CD4-positive, alpha-beta T cell (primary cell): ENCODE measurements at regions not wholly inside any gene's neighbourhood (a gene's known extent, or its start where the extent isn't known, plus 50 kb on each side); places are given as distances from the start of the nearest gene placed in this dataset.
A peak's percentile ranks its signal among the peaks of the same experiment; 100 is the strongest.

Experiments used
- ATAC-seq: fragments of 200-7000 bp; cut with Tn5 transposase; one replicate; pipeline ENCODE4 v1.10.0; 2022; ENCODE audit warnings: mild to moderate bottlenecking; ENCODE audit not compliant: poor library complexity
- CTCF ChIA-PET: fragments of 350-600 bp; sonication (Branson Sonifier 250); formaldehyde crosslinking; loops from one replicate; lab custom pipeline; 2021; ENCODE audit warnings: antibody characterized with exemption, inconsistent platforms; lab: Charles Lee
- POLR2A ChIA-PET: fragments of 350-600 bp; sonication (Branson Sonifier 250); formaldehyde crosslinking; loops from one replicate; lab custom pipeline; 2021; ENCODE audit warnings: antibody characterized with exemption, inconsistent platforms; lab: Charles Lee
- DNase-seq, 14 experiments: peaks; one replicate each; pipeline ENCODE4 v3.0.0-alpha.2; 2013 to 2020; ENCODE audit warnings: mixed read lengths in 2 of 14
- H3K27ac ChIP-seq, 2 donors: one replicate each; pipeline versions ENCODE4 v1.5.1 to v1.7.0; 2013; ENCODE audit warnings: low read length in 2 of 2, low read depth in 1 of 2, mild to moderate bottlenecking in 1 of 2
- H3K27me3 ChIP-seq, 2 experiments: 1 replicate in 1 of 2; 2 replicates in 1 of 2; pipeline versions ENCODE4 v1.6.1 to v1.7.0; 2013; ENCODE audit warnings: low read length in 2 of 2, control low read depth in 1 of 2, mild to moderate bottlenecking in 1 of 2, moderate library complexity in 1 of 2; ENCODE audit not compliant: insufficient read depth in 2 of 2, control insufficient read depth in 1 of 2
- H3K36me3 ChIP-seq: one replicate; pipeline ENCODE4 v1.6.1; 2013; ENCODE audit warnings: low read length, control low read depth; ENCODE audit not compliant: insufficient read depth
- H3K4me1 ChIP-seq: one replicate; pipeline ENCODE4 v1.6.1; 2013; ENCODE audit warnings: low read length, control low read depth; ENCODE audit not compliant: insufficient read depth
- H3K4me3 ChIP-seq: one replicate; pipeline ENCODE4 v1.5.1; 2013; ENCODE audit warnings: mild to moderate bottlenecking, low read length, moderate library complexity
- H3K9me3 ChIP-seq, 2 experiments: 1 replicate in 1 of 2; 2 replicates in 1 of 2; pipeline versions ENCODE4 v1.6.1 to v1.7.0; 2013; ENCODE audit warnings: low read length in 2 of 2, mild to moderate bottlenecking in 2 of 2, control low read depth in 1 of 2, moderate library complexity in 1 of 2; ENCODE audit not compliant: control insufficient read depth in 1 of 2, insufficient read depth in 1 of 2
- H3K27ac Mint-ChIP-seq: one replicate; pipeline ENCODE4 v1.8.0; 2020; ENCODE audit warnings: mixed read lengths
- H3K27me3 Mint-ChIP-seq: one replicate; pipeline ENCODE4 v1.8.0; 2021; ENCODE audit warnings: mixed read lengths
- H3K36me3 Mint-ChIP-seq: one replicate; pipeline ENCODE4 v1.8.0; 2021; ENCODE audit warnings: low read depth, mixed read lengths
- H3K4me1 Mint-ChIP-seq: one replicate; pipeline ENCODE4 v1.8.0; 2021; ENCODE audit warnings: low read depth, mixed read lengths
- H3K4me3 Mint-ChIP-seq: one replicate; pipeline ENCODE4 v1.8.0; 2020; ENCODE audit warnings: mild to moderate bottlenecking, mixed read lengths
- H3K9me3 Mint-ChIP-seq: one replicate; pipeline ENCODE4 v1.8.0; 2020; ENCODE audit warnings: mixed read lengths
- intact Hi-C, 2 experiments: fragments of 100-400 bp; cut with DNase I in 1 of 2; cut with micrococcal nuclease in 1 of 2; formaldehyde crosslinking; loops; one replicate each; pipeline versions ENCODE4 v1.15.1 to v1.9.0; 2023 to 2025; cut with DNase I, micrococcal nuclease
- TF ChIP-seq, protein P1 (sequence below): fragments of 200-600 bp; IDR thresholded peaks from one replicate; pipeline ENCODE4 v1.8.0; 2022; ENCODE audit warnings: antibody characterized with exemption, mild to moderate bottlenecking

DNA sequence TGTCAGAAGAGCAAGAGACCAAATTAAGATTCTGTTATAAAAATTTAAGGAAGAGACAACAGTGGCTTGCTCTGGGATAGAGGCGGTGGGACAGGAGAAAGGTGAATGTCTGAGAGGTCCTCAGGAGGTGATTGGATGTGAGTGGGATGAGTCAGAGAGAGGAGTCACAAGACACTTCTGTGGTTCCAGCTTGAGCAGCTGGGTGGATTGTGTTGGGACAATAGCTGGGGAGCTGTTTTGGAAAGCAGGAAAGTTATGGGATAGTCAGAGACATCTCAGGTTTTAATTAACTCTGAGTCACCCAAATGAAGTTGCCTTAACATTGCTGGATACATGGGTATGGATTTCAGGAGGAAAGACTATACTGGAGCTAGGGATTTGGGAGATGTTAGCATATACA is 218.0 kb upstream of the TRIB2 start:
- H3K9me3 ChIP-seq = no peaks in the 10 kb centered on the region
- no peaks in the 10 kb centered on the region for H3K36me3 Mint-ChIP-seq
- no peak overlapping the region for H3K4me3 ChIP-seq
- ChIA-PET POLR2A (interaction anchor here (0.8 to 2.9 kb wide), 4 partner anchors 11 to 230 kb away, joined by 3 to 24 read pairs (median 8); partner anchors contain the start of gene TRIB2), CTCF (no interaction called here)
- peak overlapping the region; percentile 73 for H3K4me3 Mint-ChIP-seq
- peak overlapping the region in 1 of 2 donors; percentile 91 for H3K27ac ChIP-seq
- peaks cover 92% of the 10 kb centered on the region for H3K4me1 Mint-ChIP-seq
- intact Hi-C loops = loop anchor here in 1 of 2 experiments (5.0 kb wide), 1 partner anchor 46 kb away; no protein-coding TSS in a partner anchor
- ATAC-seq = no peak
- H3K9me3 Mint-ChIP-seq = no peaks in the 10 kb centered on the region
- H3K27me3 Mint-ChIP-seq = no peaks in the 10 kb centered on the region
- H3K27me3 ChIP-seq = no peaks in the 10 kb centered on the region
- H3K4me1 ChIP-seq = peaks cover 75% of the 10 kb centered on the region
- H3K27ac Mint-ChIP-seq = peak overlapping the region; percentile 80
- TF ChIP-seq, protein P1, sequence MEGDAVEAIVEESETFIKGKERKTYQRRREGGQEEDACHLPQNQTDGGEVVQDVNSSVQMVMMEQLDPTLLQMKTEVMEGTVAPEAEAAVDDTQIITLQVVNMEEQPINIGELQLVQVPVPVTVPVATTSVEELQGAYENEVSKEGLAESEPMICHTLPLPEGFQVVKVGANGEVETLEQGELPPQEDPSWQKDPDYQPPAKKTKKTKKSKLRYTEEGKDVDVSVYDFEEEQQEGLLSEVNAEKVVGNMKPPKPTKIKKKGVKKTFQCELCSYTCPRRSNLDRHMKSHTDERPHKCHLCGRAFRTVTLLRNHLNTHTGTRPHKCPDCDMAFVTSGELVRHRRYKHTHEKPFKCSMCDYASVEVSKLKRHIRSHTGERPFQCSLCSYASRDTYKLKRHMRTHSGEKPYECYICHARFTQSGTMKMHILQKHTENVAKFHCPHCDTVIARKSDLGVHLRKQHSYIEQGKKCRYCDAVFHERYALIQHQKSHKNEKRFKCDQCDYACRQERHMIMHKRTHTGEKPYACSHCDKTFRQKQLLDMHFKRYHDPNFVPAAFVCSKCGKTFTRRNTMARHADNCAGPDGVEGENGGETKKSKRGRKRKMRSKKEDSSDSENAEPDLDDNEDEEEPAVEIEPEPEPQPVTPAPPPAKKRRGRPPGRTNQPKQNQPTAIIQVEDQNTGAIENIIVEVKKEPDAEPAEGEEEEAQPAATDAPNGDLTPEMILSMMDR = no peak
- no peaks in the 10 kb centered on the region for H3K36me3 ChIP-seq
- DNase-seq = no peak

DNA sequence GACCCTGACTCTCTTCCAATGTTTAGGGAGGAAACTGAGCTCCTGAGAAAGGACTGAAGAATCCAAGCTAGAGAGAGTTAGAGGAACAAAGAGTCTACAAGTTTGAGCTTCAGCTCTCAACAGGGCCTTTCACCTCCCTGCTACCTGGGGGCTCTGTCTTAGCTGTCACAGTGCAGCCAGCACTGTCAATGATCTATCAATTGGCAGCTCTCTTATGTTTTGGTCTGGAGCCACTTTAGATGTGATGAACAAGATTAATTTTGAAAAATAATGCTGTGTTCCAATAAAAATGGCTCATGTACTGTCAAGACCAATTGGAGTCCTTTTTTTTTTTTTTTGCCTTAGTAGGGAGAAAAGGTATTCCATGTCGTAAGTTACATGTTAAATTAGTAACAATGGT is 215.8 kb upstream of the TRIB2 start:
- DNase-seq = no peak
- H3K27ac ChIP-seq = peak overlapping the region; percentile 17 to 91
- no peaks in the 10 kb centered on the region for H3K9me3 ChIP-seq
- no peaks in the 10 kb centered on the region for H3K36me3 ChIP-seq
- H3K4me1 ChIP-seq = peaks cover 82% of the 10 kb centered on the region
- CTCF ChIA-PET = interaction anchor here (3.4 kb wide), 1 partner anchor 217 kb away, joined by 10 read pairs; the partner anchor contains the start of gene TRIB2
- no peak overlapping the region for H3K4me3 ChIP-seq
- Mint-ChIP-seq H3K27ac (peak overlapping the region; percentile 80), H3K27me3 (no peaks in the 10 kb centered on the region), H3K4me3 (peak overlapping the region; percentile 67), H3K9me3 (no peaks in the 10 kb centered on the region), H3K4me1 (peaks cover 100% of the 10 kb centered on the region), H3K36me3 (no peaks in the 10 kb centered on the region)
- no peak for ATAC-seq
- intact Hi-C loops = loop anchor here (5.0 kb wide), 1 partner anchor 216 kb away; the partner anchor contains the start of gene TRIB2 (in 2 of the 2)
- POLR2A ChIA-PET = interaction anchor here (0.6 to 2.4 kb wide), 11 partner anchors 13 to 457 kb away, joined by 3 to 28 read pairs (median 4); partner anchors contain the start of gene TRIB2
- H3K27me3 ChIP-seq = no peaks in the 10 kb centered on the region
- TF ChIP-seq, protein P1 = no peak

DNA sequence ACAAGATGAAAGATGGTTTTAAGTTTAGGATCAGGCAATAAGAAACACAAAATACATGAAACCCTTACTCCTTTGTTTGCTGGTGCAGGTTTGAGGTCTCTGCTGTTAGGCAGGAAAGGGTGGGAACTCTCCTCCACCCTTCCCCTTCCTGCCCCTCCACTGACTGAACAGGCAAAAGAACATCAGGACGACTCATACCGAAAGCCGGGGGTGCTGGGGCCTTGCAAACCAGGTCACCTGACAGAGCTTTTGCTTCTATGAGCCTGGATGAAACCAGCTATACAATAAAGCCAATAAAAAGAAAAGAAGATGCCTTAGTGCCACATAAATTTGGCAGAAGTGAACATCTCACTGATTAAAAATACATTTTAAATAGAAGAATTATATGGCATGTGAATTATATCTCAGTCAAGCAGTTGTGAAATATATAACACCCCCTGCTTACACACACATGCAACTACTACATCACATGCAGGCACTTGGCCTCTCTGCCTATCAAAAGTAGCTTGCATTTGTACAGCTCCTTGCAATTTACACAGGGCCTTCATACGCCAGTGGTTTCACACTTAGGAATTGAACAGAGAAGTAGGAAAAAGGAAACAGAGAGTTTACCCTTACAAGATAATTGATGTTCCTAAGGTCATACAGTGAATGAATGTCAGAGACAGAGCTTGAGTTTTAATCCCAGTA is 215.1 kb upstream of the TRIB2 start:
- CTCF ChIA-PET = interaction anchor here (0.6 to 3.4 kb wide), 2 partner anchors 216 to 512 kb away, joined by 4 to 10 read pairs; partner anchors contain the start of gene TRIB2
- H3K36me3 ChIP-seq = no peaks in the 10 kb centered on the region

More for the DNA sequence above, 215.1 kb upstream of the TRIB2 start:
- intact Hi-C loops = loop anchor here (5.0 kb wide), 1 partner anchor 216 kb away; the partner anchor contains the start of gene TRIB2 (in 2 of the 2)
- H3K9me3 Mint-ChIP-seq = no peaks in the 10 kb centered on the region
- H3K36me3 Mint-ChIP-seq = no peaks in the 10 kb centered on the region
- ATAC-seq = peak; percentile 93
- peak overlapping the region; percentile 67 for H3K4me3 Mint-ChIP-seq
- peak overlapping the region; percentile 17 to 91 for H3K27ac ChIP-seq
- H3K27me3 Mint-ChIP-seq = no peaks in the 10 kb centered on the region
- no peaks in the 10 kb centered on the region for H3K27me3 ChIP-seq
- peak overlapping the region; percentile 80 for H3K27ac Mint-ChIP-seq
- DNase-seq = peak; percentile 21 to 89 (median 66)
- TF ChIP-seq, protein P1 = no peak
- no peak overlapping the region for H3K4me3 ChIP-seq
- peaks cover 100% of the 10 kb centered on the region for H3K4me1 Mint-ChIP-seq
- POLR2A ChIA-PET = interaction anchor here (0.6 to 2.4 kb wide), 12 partner anchors 13 to 422 kb away, joined by 3 to 28 read pairs (median 4); partner anchors contain the start of gene TRIB2
- H3K4me1 ChIP-seq = peaks cover 76% of the 10 kb centered on the region
- no peaks in the 10 kb centered on the region for H3K9me3 ChIP-seq
